ENCODE measurements at regions not wholly inside any gene's neighbourhood (a gene's known extent, or its start where the extent isn't known, plus 50 kb on each side); places are given as distances from the start of the nearest gene placed in this dataset.

DNA sequence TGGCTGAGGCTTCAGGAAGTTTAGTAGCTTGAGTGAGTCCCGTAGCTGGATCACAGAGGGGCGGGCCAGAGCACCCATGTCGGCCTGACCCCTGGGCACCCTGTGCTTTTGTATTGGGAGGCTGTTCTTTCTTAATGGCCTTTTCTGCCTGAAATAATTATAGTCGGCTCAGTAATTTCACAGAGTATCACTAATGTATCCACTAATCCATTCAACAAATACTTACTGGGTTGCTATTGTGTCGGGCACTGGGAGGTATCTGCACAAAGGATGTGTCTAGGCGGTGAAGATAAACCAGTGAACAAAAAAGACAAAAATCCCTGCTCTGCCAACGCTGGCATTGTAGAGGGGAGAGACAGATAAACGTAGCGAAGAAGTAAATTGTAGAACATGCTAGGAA, 318.6 kb downstream of the FOXL1 start:
- TF ChIP-seq, protein P1, sequence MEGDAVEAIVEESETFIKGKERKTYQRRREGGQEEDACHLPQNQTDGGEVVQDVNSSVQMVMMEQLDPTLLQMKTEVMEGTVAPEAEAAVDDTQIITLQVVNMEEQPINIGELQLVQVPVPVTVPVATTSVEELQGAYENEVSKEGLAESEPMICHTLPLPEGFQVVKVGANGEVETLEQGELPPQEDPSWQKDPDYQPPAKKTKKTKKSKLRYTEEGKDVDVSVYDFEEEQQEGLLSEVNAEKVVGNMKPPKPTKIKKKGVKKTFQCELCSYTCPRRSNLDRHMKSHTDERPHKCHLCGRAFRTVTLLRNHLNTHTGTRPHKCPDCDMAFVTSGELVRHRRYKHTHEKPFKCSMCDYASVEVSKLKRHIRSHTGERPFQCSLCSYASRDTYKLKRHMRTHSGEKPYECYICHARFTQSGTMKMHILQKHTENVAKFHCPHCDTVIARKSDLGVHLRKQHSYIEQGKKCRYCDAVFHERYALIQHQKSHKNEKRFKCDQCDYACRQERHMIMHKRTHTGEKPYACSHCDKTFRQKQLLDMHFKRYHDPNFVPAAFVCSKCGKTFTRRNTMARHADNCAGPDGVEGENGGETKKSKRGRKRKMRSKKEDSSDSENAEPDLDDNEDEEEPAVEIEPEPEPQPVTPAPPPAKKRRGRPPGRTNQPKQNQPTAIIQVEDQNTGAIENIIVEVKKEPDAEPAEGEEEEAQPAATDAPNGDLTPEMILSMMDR (conservative IDR thresholded peaks at IDR 0.05; ENCODE audit: low read depth, low read length), result no peak
- DNase-seq (ENCODE audit: low read depth), result no peak
- no peak overlapping the region for H3K4me3 ChIP-seq (ENCODE audit: low read depth, low read length)

DNA sequence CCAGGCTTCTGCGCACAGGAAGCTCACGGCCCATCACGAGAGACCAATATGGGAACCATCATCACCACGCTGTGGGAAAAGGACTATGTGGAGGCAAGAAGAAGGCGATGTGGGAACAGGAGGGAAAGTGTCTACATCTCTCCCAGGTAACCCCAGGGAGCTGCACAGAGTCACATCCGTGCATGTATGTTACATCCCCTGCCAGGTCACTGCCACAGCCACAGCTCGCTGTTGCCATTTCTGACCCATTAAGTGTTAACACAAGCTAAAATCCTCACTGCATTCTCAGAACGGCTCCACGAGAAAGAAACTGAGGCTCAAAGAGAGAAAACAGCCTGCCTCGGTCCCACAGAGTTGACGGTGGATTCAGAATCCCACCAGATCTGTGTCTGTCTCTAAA, 319.1 kb downstream of the FOXL1 start:
- DNase-seq (ENCODE audit: low read depth), result no peak
- no peak overlapping the region for H3K4me3 ChIP-seq (ENCODE audit: low read depth, low read length)

DNA sequence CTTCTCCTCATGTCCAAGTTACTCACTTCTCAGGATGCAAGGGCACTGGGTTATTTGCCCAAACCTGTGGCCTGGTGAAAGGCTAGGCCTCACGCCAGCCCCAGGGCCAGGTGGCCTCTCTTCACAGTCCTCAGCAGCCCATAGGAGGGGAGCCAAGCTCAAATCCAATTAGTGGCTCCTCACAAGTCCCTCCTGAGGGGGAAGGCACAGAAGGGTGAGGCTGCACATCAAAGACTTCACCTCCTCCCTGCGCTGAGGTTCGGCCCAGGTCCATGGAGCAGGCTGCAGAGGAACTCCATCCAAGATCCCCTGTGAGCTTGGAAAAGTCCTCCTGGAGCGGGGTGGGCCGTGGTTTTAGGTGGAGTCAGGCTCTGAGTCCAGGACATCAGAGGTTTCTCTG, 320.0 kb downstream of the FOXL1 start:
- DNase-seq (ENCODE audit: low read depth), result no peak
- H3K4me3 ChIP-seq (ENCODE audit: low read depth, low read length), result no peak overlapping the region
- TF ChIP-seq, protein P1 (conservative IDR thresholded peaks at IDR 0.05; ENCODE audit: low read depth, low read length), result no peak

More for the DNA sequence above, 319.1 kb downstream of the FOXL1 start:
- TF ChIP-seq, protein P1 (conservative IDR thresholded peaks at IDR 0.05; ENCODE audit: low read depth, low read length), result no peak

DNA sequence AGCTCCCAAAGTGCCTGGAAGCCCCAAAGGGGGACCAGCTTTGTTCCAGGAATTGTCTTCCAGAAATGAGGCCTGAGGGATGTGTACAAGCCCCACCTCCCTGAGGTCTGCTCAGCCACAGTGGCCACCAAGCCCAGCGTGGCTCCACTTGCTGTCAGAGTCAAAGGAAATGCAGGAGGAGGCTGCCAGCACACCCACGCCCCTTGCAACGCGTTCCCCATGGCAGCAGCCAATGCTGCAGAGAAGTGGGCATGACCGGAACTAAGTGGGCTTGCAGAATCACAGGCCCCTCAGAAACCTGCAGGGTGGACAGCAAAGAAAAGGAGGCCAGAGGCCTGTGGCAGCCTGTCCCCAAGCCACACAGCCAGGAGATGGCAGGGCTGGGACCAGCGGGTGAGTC, 320.8 kb downstream of the FOXL1 start:
- H3K4me3 ChIP-seq (ENCODE audit: low read depth, low read length), result no peak overlapping the region
- TF ChIP-seq, protein P1 (conservative IDR thresholded peaks at IDR 0.05; ENCODE audit: low read depth, low read length), result no peak
- no peak for DNase-seq (ENCODE audit: low read depth)

DNA sequence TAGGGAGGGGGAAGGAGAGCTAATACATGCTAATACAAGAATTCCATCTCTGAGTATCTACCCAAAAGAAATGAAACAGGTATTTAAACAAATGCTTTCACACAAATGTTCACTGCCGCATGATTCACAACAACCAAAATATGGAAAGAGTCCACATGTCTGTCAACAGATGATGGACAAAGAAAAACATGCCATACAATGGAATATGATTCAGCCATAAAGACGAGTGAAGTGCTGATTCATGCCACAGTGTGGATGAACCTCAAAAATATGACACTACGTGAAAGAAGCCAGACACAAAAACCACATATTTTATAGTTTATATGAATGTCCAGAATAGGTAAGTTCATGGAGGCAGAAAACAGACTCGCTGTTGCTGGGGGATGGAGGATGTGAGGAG, 321.4 kb downstream of the FOXL1 start:
- TF ChIP-seq, protein P1 (conservative IDR thresholded peaks at IDR 0.05; ENCODE audit: low read depth, low read length), result no peak
- H3K4me3 ChIP-seq (ENCODE audit: low read depth, low read length), result no peak overlapping the region
- DNase-seq (ENCODE audit: low read depth), result peak; percentile 30

DNA sequence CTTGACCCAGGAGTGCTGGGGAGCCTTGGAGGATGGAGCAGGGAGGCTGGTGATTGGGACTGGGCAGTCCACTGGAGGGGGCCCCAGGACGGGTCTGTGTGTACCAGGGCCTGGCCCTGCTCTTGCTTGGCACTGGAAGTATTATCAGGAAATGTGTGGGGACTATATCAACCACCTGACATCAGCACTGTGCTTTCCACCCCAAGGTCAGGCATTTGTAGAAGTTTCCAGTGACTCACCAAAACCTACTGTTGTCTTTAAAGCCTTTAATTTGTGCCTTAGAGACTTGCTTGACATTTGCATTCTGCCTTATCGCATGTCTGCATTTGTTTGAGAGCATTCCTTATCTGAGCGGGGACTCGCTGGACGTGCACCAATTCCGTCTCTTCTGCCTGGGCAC, 323.1 kb downstream of the FOXL1 start:
- no peak overlapping the region for H3K4me3 ChIP-seq (ENCODE audit: low read depth, low read length)
- TF ChIP-seq, protein P1 (conservative IDR thresholded peaks at IDR 0.05; ENCODE audit: low read depth, low read length), result peak; percentile 19
- DNase-seq (ENCODE audit: low read depth), result peak; percentile 63

DNA sequence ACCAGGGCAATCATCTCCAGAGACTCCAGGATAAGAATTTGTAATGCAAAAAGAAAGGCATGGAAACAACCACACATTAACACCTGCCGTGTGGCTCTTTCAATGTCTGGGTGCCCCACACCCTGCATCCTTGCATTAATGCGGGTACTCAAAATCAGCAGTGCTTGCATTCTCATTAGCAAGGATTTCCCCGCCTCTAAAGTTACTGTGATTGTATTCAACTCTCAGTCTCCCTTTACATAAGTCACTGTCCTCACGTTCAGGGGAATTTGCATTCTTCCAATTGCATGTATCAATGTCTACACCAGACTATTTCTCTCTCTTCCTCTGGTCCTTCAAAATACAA, 324.3 kb downstream of the FOXL1 start:
- TF ChIP-seq, protein P1 (conservative IDR thresholded peaks at IDR 0.05; ENCODE audit: low read depth, low read length), result no peak
- DNase-seq (ENCODE audit: low read depth), result no peak

More for the DNA sequence above, 324.3 kb downstream of the FOXL1 start:
- no peak overlapping the region for H3K4me3 ChIP-seq (ENCODE audit: low read depth, low read length)
